GM10266 (cell line): ENCODE measurements at regions not wholly inside any gene's neighbourhood (a gene's known extent, or its start where the extent isn't known, plus 50 kb on each side); places are given as distances from the start of the nearest gene placed in this dataset.

Experiments
- DNase-seq: peaks from one replicate; pipeline ENCODE4 v3.0.0; 2012; ENCODE audit errors: extremely low spot score
- CTCF ChIP-seq: IDR thresholded peaks from 2 replicates; pipeline ENCODE4 v1.5.1; 2012; ENCODE audit warnings: mild to moderate bottlenecking, low read depth; ENCODE audit not compliant: control insufficient read depth, insufficient read depth; ENCODE audit errors: missing control alignments

GRCh38 chr22:48680601-48681000, 1147.1 kb downstream of the BRD1 start:
- no peak for DNase-seq
- no peak for TF ChIP-seq CTCF

- no peak for TF ChIP-seq CTCF
- DNase-seq = no peak
Measured at GRCh38 chr22:48679656-48680555, 1147.8 kb downstream of the BRD1 start.

- no peak for TF ChIP-seq CTCF
- no peak for DNase-seq
Measured at GRCh38 chr22:48678171-48679135, 1149.2 kb downstream of the BRD1 start.

GRCh38 chr22:48677621-48678020, 1150.1 kb downstream of the BRD1 start:
- no peak for DNase-seq
- TF ChIP-seq CTCF = no peak

- no peak for TF ChIP-seq CTCF
- no peak for DNase-seq
Measured at GRCh38 chr22:48677168-48677520, 1150.5 kb downstream of the BRD1 start.

GRCh38 chr22:48676266-48677167, 1151.2 kb downstream of the BRD1 start:
- DNase-seq = no peak
- TF ChIP-seq CTCF = no peak
